Keratinocyte (primary cell): ENCODE measurements at regions not wholly inside any gene's neighbourhood (a gene's known extent, or its start where the extent isn't known, plus 50 kb on each side); places are given as distances from the start of the nearest gene placed in this dataset.

Experiments used
- DNase-seq: peaks from one replicate; pipeline ENCODE4 v3.0.0-alpha.2; 2011; ENCODE audit warnings: low read depth, missing footprints, low spot score
- FAIRE-seq: peaks from 2 replicates; lab custom pipeline; 2011; peaks lifted over from hg19 to GRCh38; lab: Jason Lieb, UNC
- H2AFZ ChIP-seq: 2 replicates; pipeline ENCODE4 v1.6.0; 2012; ENCODE audit warnings: low read length, control low read depth, inconsistent platforms; ENCODE audit not compliant: control insufficient read depth
- H3K27ac ChIP-seq: 2 replicates; pipeline ENCODE4 v1.5.1; 2011; ENCODE audit warnings: low read length; ENCODE audit not compliant: control insufficient read depth, insufficient read depth
- H3K27me3 ChIP-seq: 3 replicates; pipeline ENCODE4 v1.6.0; 2011; ENCODE audit warnings: low read length; ENCODE audit not compliant: control insufficient read depth, insufficient read depth; ENCODE audit errors: extremely low read depth
- H3K36me3 ChIP-seq, 2 experiments: 2 replicates in 1 of 2; 3 replicates in 1 of 2; pipeline ENCODE4 v1.5.1; 2011; ENCODE audit warnings: low read length in 2 of 2, mild to moderate bottlenecking in 1 of 2; ENCODE audit not compliant: control insufficient read depth in 2 of 2, insufficient read depth in 2 of 2; ENCODE audit errors: extremely low read depth in 1 of 2
- H3K4me1 ChIP-seq: 3 replicates; pipeline ENCODE4 v1.5.1; 2011; ENCODE audit warnings: low read length; ENCODE audit not compliant: control insufficient read depth, insufficient read depth; ENCODE audit errors: extremely low read depth
- H3K4me2 ChIP-seq: 3 replicates; pipeline ENCODE4 v1.6.0; 2011; ENCODE audit warnings: low read depth, low read length; ENCODE audit not compliant: control insufficient read depth, insufficient read depth; ENCODE audit errors: extremely low read depth
- H3K4me3 ChIP-seq, 3 experiments: fragments of 200-600 bp in 1 of 3; sonication (generic) in 1 of 3; 2 replicates in 2 of 3; 3 replicates in 1 of 3; pipeline ENCODE4 v1.5.1; 2011 to 2016; ENCODE audit warnings: low read length in 3 of 3, mild to moderate bottlenecking in 3 of 3, control low read depth in 2 of 3, inconsistent platforms in 1 of 3, low read depth in 1 of 3, mixed read lengths in 1 of 3, mixed run types in 1 of 3, moderate library complexity in 1 of 3; ENCODE audit not compliant: control insufficient read depth in 2 of 3, insufficient read depth in 2 of 3; ENCODE audit errors: extremely low read depth in 1 of 3
- H3K79me2 ChIP-seq: 2 replicates; pipeline ENCODE4 v1.6.0; 2012; ENCODE audit warnings: low read length; ENCODE audit not compliant: control insufficient read depth, insufficient read depth
- H3K9ac ChIP-seq: 3 replicates; pipeline ENCODE4 v1.6.0; 2011; ENCODE audit warnings: low read length; ENCODE audit not compliant: control insufficient read depth, insufficient read depth; ENCODE audit errors: extremely low read depth
- H3K9me1 ChIP-seq: 3 replicates; pipeline ENCODE4 v1.6.0; 2011; ENCODE audit warnings: low read length; ENCODE audit not compliant: control insufficient read depth, insufficient read depth; ENCODE audit errors: extremely low read depth
- H3K9me3 ChIP-seq: 2 replicates; pipeline ENCODE4 v1.5.1; 2012; ENCODE audit warnings: low read depth, low read length; ENCODE audit not compliant: control insufficient read depth
- H4K20me1 ChIP-seq: 3 replicates; pipeline ENCODE4 v1.6.0; 2011; ENCODE audit warnings: low read length; ENCODE audit not compliant: control insufficient read depth, insufficient read depth; ENCODE audit errors: extremely low read depth
- EZH2 ChIP-seq: IDR thresholded peaks from one replicate; pipeline ENCODE4 v1.6.1; 2012; ENCODE audit warnings: inconsistent platforms, mild to moderate bottlenecking, low read length, moderate library complexity
- dilution Hi-C: fragments of 300-500 bp; cut with MboI; formaldehyde crosslinking; loops from one replicate; pipeline ENCODE4 v1.7.0; 2020; ENCODE audit warnings: low sequenced_read_pairs; ENCODE audit not compliant: extremely low pct_ligation_motif_present
- TF ChIP-seq, protein P1 (sequence below), 3 experiments: IDR thresholded peaks in 1 of 3; conservative IDR thresholded peaks in 1 of 3; optimal IDR thresholded peaks in 1 of 3; 2 replicates in 2 of 3; 3 replicates in 1 of 3; pipeline versions ENCODE3 to v1.5.1; 2011; ENCODE audit warnings: low read length in 3 of 3, mild to moderate bottlenecking in 3 of 3, moderate library complexity in 2 of 3, control low read depth in 1 of 3, inconsistent platforms in 1 of 3; ENCODE audit not compliant: insufficient read depth in 2 of 3; ENCODE audit errors: extremely low read depth in 1 of 3

DNA sequence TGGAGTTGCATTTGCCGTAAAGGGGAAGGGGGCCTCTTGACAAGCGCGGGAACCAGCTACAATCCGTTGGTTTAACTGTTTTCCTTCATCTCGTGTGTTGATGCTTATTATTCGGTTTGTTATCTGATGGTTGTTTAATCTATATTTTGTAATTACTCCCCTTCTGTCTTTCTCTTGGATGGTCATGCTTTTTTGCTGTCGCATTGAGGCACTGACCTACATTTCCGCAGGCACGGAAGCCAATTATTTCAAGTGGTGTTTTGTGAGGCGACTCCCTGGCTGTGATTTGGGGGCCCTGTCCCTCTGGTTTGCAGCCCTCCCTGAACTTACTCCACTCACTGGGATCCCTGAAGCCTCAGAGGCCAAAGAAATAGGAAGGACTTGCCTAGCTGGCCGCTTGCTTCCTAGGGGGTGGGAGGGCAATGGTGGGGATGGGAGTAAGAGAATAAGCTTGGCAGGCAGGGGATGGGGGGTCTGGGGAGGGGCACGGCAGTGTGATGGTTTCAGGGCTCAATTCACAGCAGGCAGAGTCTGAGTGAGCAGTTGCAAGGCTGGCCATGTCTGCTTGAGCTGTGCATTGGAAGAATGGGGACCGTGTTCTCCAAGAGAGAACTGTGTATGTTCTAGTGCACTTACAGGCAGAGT is 165.8 kb upstream of the B3GAT1 start:
- FAIRE-seq, result no peak
- H3K4me3 ChIP-seq, result no peak overlapping the region
- no peak overlapping the region for H2AFZ ChIP-seq
- no peaks in the 10 kb centered on the region for H3K4me1 ChIP-seq
- no peaks in the 10 kb centered on the region for H3K9me1 ChIP-seq
- H3K4me2 ChIP-seq, result no peak overlapping the region
- H3K9me3 ChIP-seq, result no peaks in the 10 kb centered on the region
- no peak overlapping the region for H3K27ac ChIP-seq
- no peak overlapping the region for H3K9ac ChIP-seq
- no peaks in the 10 kb centered on the region for H3K79me2 ChIP-seq
- TF ChIP-seq, protein P1, sequence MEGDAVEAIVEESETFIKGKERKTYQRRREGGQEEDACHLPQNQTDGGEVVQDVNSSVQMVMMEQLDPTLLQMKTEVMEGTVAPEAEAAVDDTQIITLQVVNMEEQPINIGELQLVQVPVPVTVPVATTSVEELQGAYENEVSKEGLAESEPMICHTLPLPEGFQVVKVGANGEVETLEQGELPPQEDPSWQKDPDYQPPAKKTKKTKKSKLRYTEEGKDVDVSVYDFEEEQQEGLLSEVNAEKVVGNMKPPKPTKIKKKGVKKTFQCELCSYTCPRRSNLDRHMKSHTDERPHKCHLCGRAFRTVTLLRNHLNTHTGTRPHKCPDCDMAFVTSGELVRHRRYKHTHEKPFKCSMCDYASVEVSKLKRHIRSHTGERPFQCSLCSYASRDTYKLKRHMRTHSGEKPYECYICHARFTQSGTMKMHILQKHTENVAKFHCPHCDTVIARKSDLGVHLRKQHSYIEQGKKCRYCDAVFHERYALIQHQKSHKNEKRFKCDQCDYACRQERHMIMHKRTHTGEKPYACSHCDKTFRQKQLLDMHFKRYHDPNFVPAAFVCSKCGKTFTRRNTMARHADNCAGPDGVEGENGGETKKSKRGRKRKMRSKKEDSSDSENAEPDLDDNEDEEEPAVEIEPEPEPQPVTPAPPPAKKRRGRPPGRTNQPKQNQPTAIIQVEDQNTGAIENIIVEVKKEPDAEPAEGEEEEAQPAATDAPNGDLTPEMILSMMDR (optimal IDR thresholded peaks at IDR 0.05 in 1 of 3, IDR thresholded peaks at IDR 0.05 in 1 of 3, conservative IDR thresholded peaks at IDR 0.05 in 1 of 3; ENCODE audit: extremely low read depth in 1 of 3, insufficient read depth in 2 of 3, low read length in 3 of 3), result no peak
- no peak for TF ChIP-seq EZH2
- dilution Hi-C loops, result no loop called here
- no peaks in the 10 kb centered on the region for H3K27me3 ChIP-seq
- no peaks in the 10 kb centered on the region for H3K36me3 ChIP-seq
- H4K20me1 ChIP-seq, result no peaks in the 10 kb centered on the region
- DNase-seq, result no peak

GRCh38 chr11:134576721-134577171 is 164.7 kb upstream of the B3GAT1 start:
- DNase-seq, result no peak
- H3K4me2 ChIP-seq, result no peak overlapping the region
- dilution Hi-C loops, result no loop called here
- no peak overlapping the region for H3K4me3 ChIP-seq
- no peaks in the 10 kb centered on the region for H4K20me1 ChIP-seq
- no peak for FAIRE-seq
- H3K36me3 ChIP-seq, result no peaks in the 10 kb centered on the region
- TF ChIP-seq EZH2, result no peak
- TF ChIP-seq, protein P1 (optimal IDR thresholded peaks at IDR 0.05 in 1 of 3, IDR thresholded peaks at IDR 0.05 in 1 of 3, conservative IDR thresholded peaks at IDR 0.05 in 1 of 3; ENCODE audit: extremely low read depth in 1 of 3, insufficient read depth in 2 of 3, low read length in 3 of 3), result no peak
- H3K9me3 ChIP-seq, result no peaks in the 10 kb centered on the region
- H3K27me3 ChIP-seq, result no peaks in the 10 kb centered on the region
- H2AFZ ChIP-seq, result no peak overlapping the region
- H3K9me1 ChIP-seq, result no peaks in the 10 kb centered on the region
- no peak overlapping the region for H3K27ac ChIP-seq
- no peaks in the 10 kb centered on the region for H3K79me2 ChIP-seq
- H3K9ac ChIP-seq, result no peak overlapping the region
- no peaks in the 10 kb centered on the region for H3K4me1 ChIP-seq
